ENCODE measurements at regions not wholly inside any gene's neighbourhood (a gene's known extent, or its start where the extent isn't known, plus 50 kb on each side); places are given as distances from the start of the nearest gene placed in this dataset.

GRCh38 chr6:156174031-156174890, 602.9 kb upstream of the ARID1B start:
- Histone ChIP-seq H3K27me3 (ENCODE audit: control insufficient read depth, insufficient read depth, low read length) (no peaks in the 10 kb centered on the region), H3K27ac (ENCODE audit: low read length) (no peak overlapping the region), H3K36me3 (ENCODE audit: control insufficient read depth, insufficient read depth, low read length) (no peaks in the 10 kb centered on the region), H3K9me3 (ENCODE audit: control insufficient read depth, insufficient read depth, low read length) (no peaks in the 10 kb centered on the region), H3K4me3 (ENCODE audit: low read length) (no peak overlapping the region), H3K4me1 (ENCODE audit: control insufficient read depth, insufficient read depth, low read length) (peaks cover 2% of the 10 kb centered on the region)
- no peak for DNase-seq (ENCODE audit: low read depth, low spot score)
- no CpG with 5 or more reads among the region's 11 CpGs for WGBS (ENCODE audit: insufficient coverage, insufficient read length)

- DNase-seq (ENCODE audit: low read depth, low spot score), result no peak
- Histone ChIP-seq H3K27ac (ENCODE audit: low read length) (no peak overlapping the region), H3K27me3 (ENCODE audit: control insufficient read depth, insufficient read depth, low read length) (no peaks in the 10 kb centered on the region), H3K4me3 (ENCODE audit: low read length) (no peak overlapping the region), H3K36me3 (ENCODE audit: control insufficient read depth, insufficient read depth, low read length) (no peaks in the 10 kb centered on the region), H3K9me3 (ENCODE audit: control insufficient read depth, insufficient read depth, low read length) (no peaks in the 10 kb centered on the region), H3K4me1 (ENCODE audit: control insufficient read depth, insufficient read depth, low read length) (no peaks in the 10 kb centered on the region)
- WGBS (ENCODE audit: insufficient coverage, insufficient read length), result no CpG with 5 or more reads among the region's 1 CpG
Observed at GRCh38 chr6:156169371-156169770, 607.8 kb upstream of the ARID1B start.

- Histone ChIP-seq H3K36me3 (ENCODE audit: control insufficient read depth, insufficient read depth, low read length) (no peaks in the 10 kb centered on the region), H3K9me3 (ENCODE audit: control insufficient read depth, insufficient read depth, low read length) (no peaks in the 10 kb centered on the region), H3K27me3 (ENCODE audit: control insufficient read depth, insufficient read depth, low read length) (no peaks in the 10 kb centered on the region), H3K27ac (ENCODE audit: low read length) (no peak overlapping the region), H3K4me1 (ENCODE audit: control insufficient read depth, insufficient read depth, low read length) (no peaks in the 10 kb centered on the region), H3K4me3 (ENCODE audit: low read length) (no peak overlapping the region)
- WGBS (ENCODE audit: insufficient coverage, insufficient read length), result no CpG with 5 or more reads among the region's 7 CpGs
- no peak for DNase-seq (ENCODE audit: low read depth, low spot score)
Observed at GRCh38 chr6:156167625-156168071, 609.5 kb upstream of the ARID1B start.

- no peak overlapping the region for H3K4me3 ChIP-seq (ENCODE audit: low read length)
- DNase-seq (ENCODE audit: low read depth, low spot score), result no peak
- no CpG with 5 or more reads among the region's 7 CpGs for WGBS (ENCODE audit: insufficient coverage, insufficient read length)
- H3K27ac ChIP-seq (ENCODE audit: low read length), result no peak overlapping the region
- no peaks in the 10 kb centered on the region for H3K4me1 ChIP-seq (ENCODE audit: control insufficient read depth, insufficient read depth, low read length)
- H3K27me3 ChIP-seq (ENCODE audit: control insufficient read depth, insufficient read depth, low read length), result no peaks in the 10 kb centered on the region
- H3K9me3 ChIP-seq (ENCODE audit: control insufficient read depth, insufficient read depth, low read length), result no peaks in the 10 kb centered on the region
- no peaks in the 10 kb centered on the region for H3K36me3 ChIP-seq (ENCODE audit: control insufficient read depth, insufficient read depth, low read length)
Observed at GRCh38 chr6:156167016-156167624, 610.1 kb upstream of the ARID1B start.

- H3K4me3 ChIP-seq (ENCODE audit: low read length), result no peak overlapping the region
Observed at GRCh38 chr6:156166093-156166492, 611.1 kb upstream of the ARID1B start.

GRCh38 chr6:156164701-156165452, 612.3 kb upstream of the ARID1B start:
- H3K4me1 ChIP-seq (ENCODE audit: control insufficient read depth, insufficient read depth, low read length), result no peaks in the 10 kb centered on the region
- H3K9me3 ChIP-seq (ENCODE audit: control insufficient read depth, insufficient read depth, low read length), result no peaks in the 10 kb centered on the region
- H3K36me3 ChIP-seq (ENCODE audit: control insufficient read depth, insufficient read depth, low read length), result no peaks in the 10 kb centered on the region
- no CpG with 5 or more reads among the region's 4 CpGs for WGBS (ENCODE audit: insufficient coverage, insufficient read length)
- no peaks in the 10 kb centered on the region for H3K27me3 ChIP-seq (ENCODE audit: control insufficient read depth, insufficient read depth, low read length)
- DNase-seq (ENCODE audit: low read depth, low spot score), result no peak
- no peak overlapping the region for H3K27ac ChIP-seq (ENCODE audit: low read length)
- H3K4me3 ChIP-seq (ENCODE audit: low read length), result no peak overlapping the region

More at GRCh38 chr6:156166093-156166492, 611.1 kb upstream of the ARID1B start:
- no peaks in the 10 kb centered on the region for H3K4me1 ChIP-seq (ENCODE audit: control insufficient read depth, insufficient read depth, low read length)
- H3K27me3 ChIP-seq (ENCODE audit: control insufficient read depth, insufficient read depth, low read length), result no peaks in the 10 kb centered on the region
- H3K27ac ChIP-seq (ENCODE audit: low read length), result no peak overlapping the region
- WGBS (ENCODE audit: insufficient coverage, insufficient read length), result no CpG with 5 or more reads among the region's 4 CpGs
- no peak for DNase-seq (ENCODE audit: low read depth, low spot score)
- no peaks in the 10 kb centered on the region for H3K9me3 ChIP-seq (ENCODE audit: control insufficient read depth, insufficient read depth, low read length)
- H3K36me3 ChIP-seq (ENCODE audit: control insufficient read depth, insufficient read depth, low read length), result no peaks in the 10 kb centered on the region

GRCh38 chr6:156163311-156163710, 613.9 kb upstream of the ARID1B start:
- H3K36me3 ChIP-seq (ENCODE audit: control insufficient read depth, insufficient read depth, low read length), result no peaks in the 10 kb centered on the region
- no peak overlapping the region for H3K4me3 ChIP-seq (ENCODE audit: low read length)
- WGBS (ENCODE audit: insufficient coverage, insufficient read length), result no CpG with 5 or more reads among the region's 2 CpGs
- no peak overlapping the region for H3K27ac ChIP-seq (ENCODE audit: low read length)
- DNase-seq (ENCODE audit: low read depth, low spot score), result no peak
- no peaks in the 10 kb centered on the region for H3K27me3 ChIP-seq (ENCODE audit: control insufficient read depth, insufficient read depth, low read length)
- no peaks in the 10 kb centered on the region for H3K4me1 ChIP-seq (ENCODE audit: control insufficient read depth, insufficient read depth, low read length)
- no peaks in the 10 kb centered on the region for H3K9me3 ChIP-seq (ENCODE audit: control insufficient read depth, insufficient read depth, low read length)

- no peak for DNase-seq (ENCODE audit: low read depth, low spot score)
- no peaks in the 10 kb centered on the region for H3K9me3 ChIP-seq (ENCODE audit: control insufficient read depth, insufficient read depth, low read length)
- no peak overlapping the region for H3K4me3 ChIP-seq (ENCODE audit: low read length)
- H3K36me3 ChIP-seq (ENCODE audit: control insufficient read depth, insufficient read depth, low read length), result no peaks in the 10 kb centered on the region
- no peaks in the 10 kb centered on the region for H3K27me3 ChIP-seq (ENCODE audit: control insufficient read depth, insufficient read depth, low read length)
- H3K27ac ChIP-seq (ENCODE audit: low read length), result no peak overlapping the region
- no CpG with 5 or more reads among the region's 3 CpGs for WGBS (ENCODE audit: insufficient coverage, insufficient read length)
- H3K4me1 ChIP-seq (ENCODE audit: control insufficient read depth, insufficient read depth, low read length), result no peaks in the 10 kb centered on the region
Observed at GRCh38 chr6:156161471-156161870, 615.7 kb upstream of the ARID1B start.

- Histone ChIP-seq H3K9me3 (ENCODE audit: control insufficient read depth, insufficient read depth, low read length) (no peaks in the 10 kb centered on the region), H3K27ac (ENCODE audit: low read length) (no peak overlapping the region), H3K36me3 (ENCODE audit: control insufficient read depth, insufficient read depth, low read length) (no peaks in the 10 kb centered on the region), H3K4me1 (ENCODE audit: control insufficient read depth, insufficient read depth, low read length) (no peaks in the 10 kb centered on the region), H3K27me3 (ENCODE audit: control insufficient read depth, insufficient read depth, low read length) (no peaks in the 10 kb centered on the region), H3K4me3 (ENCODE audit: low read length) (no peak overlapping the region)
- DNase-seq (ENCODE audit: low read depth, low spot score), result no peak
- WGBS (ENCODE audit: insufficient coverage, insufficient read length), result no CpG with 5 or more reads among the region's 3 CpGs
Observed at GRCh38 chr6:156160795-156161165, 616.4 kb upstream of the ARID1B start.

- no peaks in the 10 kb centered on the region for H3K9me3 ChIP-seq (ENCODE audit: control insufficient read depth, insufficient read depth, low read length)
- H3K4me3 ChIP-seq (ENCODE audit: low read length), result no peak overlapping the region
- WGBS (ENCODE audit: insufficient coverage, insufficient read length), result no CpG with 5 or more reads among the region's 3 CpGs
- H3K36me3 ChIP-seq (ENCODE audit: control insufficient read depth, insufficient read depth, low read length), result no peaks in the 10 kb centered on the region
- H3K27me3 ChIP-seq (ENCODE audit: control insufficient read depth, insufficient read depth, low read length), result no peaks in the 10 kb centered on the region
- no peak for DNase-seq (ENCODE audit: low read depth, low spot score)
- H3K4me1 ChIP-seq (ENCODE audit: control insufficient read depth, insufficient read depth, low read length), result no peaks in the 10 kb centered on the region
- H3K27ac ChIP-seq (ENCODE audit: low read length), result no peak overlapping the region
Observed at GRCh38 chr6:156160007-156160794, 617.0 kb upstream of the ARID1B start.
